Upper lobe of left lung (tissue), 4 donors: ENCODE measurements at regions not wholly inside any gene's neighbourhood (a gene's known extent, or its start where the extent isn't known, plus 50 kb on each side); places are given as distances from the start of the nearest gene placed in this dataset.

Source experiments
- CTCF ChIP-seq, 6 experiments: fragments of 450-650 bp in 4 of 6; fragments of 200-600 bp in 2 of 6; sonication (generic) in 2 of 6; IDR thresholded peaks; one replicate each; pipeline ENCODE4 v1.5.1; 2016 to 2019; ENCODE audit warnings: antibody characterized with exemption in 6 of 6
- POLR2A ChIP-seq, 4 donors: fragments of 450-650 bp; IDR thresholded peaks; one replicate each; pipeline ENCODE4 v1.5.1; 2016 to 2017; ENCODE audit warnings: antibody characterized with exemption in 4 of 4, mild to moderate bottlenecking in 2 of 4

GRCh38 chrY:7141477-7141876 is 229.9 kb upstream of the AMELY start:
- TF ChIP-seq CTCF (IDR thresholded peaks at IDR 0.05) = no peak
- no peak for TF ChIP-seq POLR2A (IDR thresholded peaks at IDR 0.05)
